ENCODE measurements at regions not wholly inside any gene's neighbourhood (a gene's known extent, or its start where the extent isn't known, plus 50 kb on each side); places are given as distances from the start of the nearest gene placed in this dataset.
"Not testable (repeated sequence)": the region's sequence is repeated elsewhere in the genome, so short reads cannot be mapped to it uniquely, and the experiment has no call there.

- H3K4me2 ChIP-seq (ENCODE audit: low read depth, low read length, poor library complexity, severe bottlenecking), result no peak overlapping the region
- no peaks in the 10 kb centered on the region for H3K4me1 ChIP-seq (ENCODE audit: low read length)
- H4K20me1 ChIP-seq (ENCODE audit: insufficient read depth, low read depth, low read length), result no peaks in the 10 kb centered on the region
- H3K9me3 ChIP-seq (ENCODE audit: low read length), result no peaks in the 10 kb centered on the region
- H3K4me3 ChIP-seq (ENCODE audit: low read length), result no peak overlapping the region
- H3K9me2 ChIP-seq (replicated peaks; ENCODE audit: insufficient read depth, low read length), result no peaks in the 10 kb centered on the region
- no peaks in the 10 kb centered on the region for H3K36me3 ChIP-seq (ENCODE audit: insufficient read depth, low read length)
- no peak for DNase-seq
- no peaks in the 10 kb centered on the region for H3K79me2 ChIP-seq (ENCODE audit: low read length)
- no peak overlapping the region for H3K9ac ChIP-seq (ENCODE audit: low read length)
- H3K27ac ChIP-seq (ENCODE audit: low read length), result no peak overlapping the region
- no peaks in the 10 kb centered on the region for H3K27me3 ChIP-seq (ENCODE audit: low read length)
- no peak overlapping the region for H2AFZ ChIP-seq (ENCODE audit: low read length)
Observed at GRCh38 chr5:108508979-108509378, 127.1 kb upstream of the FBXL17 start.

GRCh38 chr5:108507631-108508030, 125.7 kb upstream of the FBXL17 start:
- H3K9ac ChIP-seq (ENCODE audit: low read length), result no peak overlapping the region
- H3K79me2 ChIP-seq (ENCODE audit: low read length), result no peaks in the 10 kb centered on the region
- no peak overlapping the region for H3K4me2 ChIP-seq (ENCODE audit: low read depth, low read length, poor library complexity, severe bottlenecking)
- DNase-seq, result no peak
- no peaks in the 10 kb centered on the region for H3K9me2 ChIP-seq (replicated peaks; ENCODE audit: insufficient read depth, low read length)
- no peak overlapping the region for H3K27ac ChIP-seq (ENCODE audit: low read length)
- no peaks in the 10 kb centered on the region for H3K36me3 ChIP-seq (ENCODE audit: insufficient read depth, low read length)
- H3K9me3 ChIP-seq (ENCODE audit: low read length), result no peaks in the 10 kb centered on the region
- H2AFZ ChIP-seq (ENCODE audit: low read length), result no peak overlapping the region
- H4K20me1 ChIP-seq (ENCODE audit: insufficient read depth, low read depth, low read length), result no peaks in the 10 kb centered on the region
- no peak overlapping the region for H3K4me3 ChIP-seq (ENCODE audit: low read length)
- H3K4me1 ChIP-seq (ENCODE audit: low read length), result no peaks in the 10 kb centered on the region
- H3K27me3 ChIP-seq (ENCODE audit: low read length), result no peaks in the 10 kb centered on the region

- no peaks in the 10 kb centered on the region for H3K4me1 ChIP-seq (ENCODE audit: low read length)
- H3K36me3 ChIP-seq (ENCODE audit: insufficient read depth, low read length), result no peaks in the 10 kb centered on the region
- H2AFZ ChIP-seq (ENCODE audit: low read length), result no peak overlapping the region
- H4K20me1 ChIP-seq (ENCODE audit: insufficient read depth, low read depth, low read length), result no peaks in the 10 kb centered on the region
- no peaks in the 10 kb centered on the region for H3K9me2 ChIP-seq (replicated peaks; ENCODE audit: insufficient read depth, low read length)
- H3K9ac ChIP-seq (ENCODE audit: low read length), result no peak overlapping the region
- H3K9me3 ChIP-seq (ENCODE audit: low read length), result no peaks in the 10 kb centered on the region
- DNase-seq, result no peak
- H3K4me2 ChIP-seq (ENCODE audit: low read depth, low read length, poor library complexity, severe bottlenecking), result no peak overlapping the region
- no peak overlapping the region for H3K4me3 ChIP-seq (ENCODE audit: low read length)
- H3K79me2 ChIP-seq (ENCODE audit: low read length), result no peaks in the 10 kb centered on the region
- H3K27me3 ChIP-seq (ENCODE audit: low read length), result no peaks in the 10 kb centered on the region
- H3K27ac ChIP-seq (ENCODE audit: low read length), result no peak overlapping the region
Observed at GRCh38 chr5:108505608-108506007, 123.7 kb upstream of the FBXL17 start.

- Histone ChIP-seq H2AFZ (ENCODE audit: low read length) (no peak overlapping the region), H3K9ac (ENCODE audit: low read length) (no peak overlapping the region), H3K9me3 (ENCODE audit: low read length) (no peaks in the 10 kb centered on the region), H3K4me1 (ENCODE audit: low read length) (no peaks in the 10 kb centered on the region), H3K36me3 (ENCODE audit: insufficient read depth, low read length) (no peaks in the 10 kb centered on the region), H3K27me3 (ENCODE audit: low read length) (no peaks in the 10 kb centered on the region), H3K4me3 (ENCODE audit: low read length) (no peak overlapping the region), H3K4me2 (ENCODE audit: low read depth, low read length, poor library complexity, severe bottlenecking) (no peak overlapping the region), H3K27ac (ENCODE audit: low read length) (no peak overlapping the region), H3K9me2 (replicated peaks; ENCODE audit: insufficient read depth, low read length) (no peaks in the 10 kb centered on the region), H4K20me1 (ENCODE audit: insufficient read depth, low read depth, low read length) (no peaks in the 10 kb centered on the region), H3K79me2 (ENCODE audit: low read length) (no peaks in the 10 kb centered on the region)
- DNase-seq, result no peak
Observed at GRCh38 chr5:108504974-108505373, 123.1 kb upstream of the FBXL17 start.

GRCh38 chr5:108503986-108504385, 122.1 kb upstream of the FBXL17 start:
- H3K4me2 ChIP-seq (ENCODE audit: low read depth, low read length, poor library complexity, severe bottlenecking), result no peak overlapping the region
- no peak overlapping the region for H3K9ac ChIP-seq (ENCODE audit: low read length)
- no peaks in the 10 kb centered on the region for H3K9me3 ChIP-seq (ENCODE audit: low read length)
- no peak overlapping the region for H2AFZ ChIP-seq (ENCODE audit: low read length)
- no peak overlapping the region for H3K27ac ChIP-seq (ENCODE audit: low read length)
- no peak for DNase-seq
- H3K79me2 ChIP-seq (ENCODE audit: low read length), result no peaks in the 10 kb centered on the region
- no peaks in the 10 kb centered on the region for H3K4me1 ChIP-seq (ENCODE audit: low read length)
- H3K27me3 ChIP-seq (ENCODE audit: low read length), result no peaks in the 10 kb centered on the region
- H3K4me3 ChIP-seq (ENCODE audit: low read length), result no peak overlapping the region
- no peaks in the 10 kb centered on the region for H4K20me1 ChIP-seq (ENCODE audit: insufficient read depth, low read depth, low read length)
- H3K9me2 ChIP-seq (replicated peaks; ENCODE audit: insufficient read depth, low read length), result no peaks in the 10 kb centered on the region
- H3K36me3 ChIP-seq (ENCODE audit: insufficient read depth, low read length), result no peaks in the 10 kb centered on the region

- not testable (repeated sequence) for H2AFZ ChIP-seq (ENCODE audit: low read length); H3K9me3 ChIP-seq (ENCODE audit: low read length); H3K4me3 ChIP-seq (ENCODE audit: low read length); H3K9me2 ChIP-seq (replicated peaks; ENCODE audit: insufficient read depth, low read length); H4K20me1 ChIP-seq (ENCODE audit: insufficient read depth, low read depth, low read length); H3K27ac ChIP-seq (ENCODE audit: low read length); H3K27me3 ChIP-seq (ENCODE audit: low read length); DNase-seq; H3K9ac ChIP-seq (ENCODE audit: low read length); H3K4me1 ChIP-seq (ENCODE audit: low read length); H3K36me3 ChIP-seq (ENCODE audit: insufficient read depth, low read length); H3K4me2 ChIP-seq (ENCODE audit: low read depth, low read length, poor library complexity, severe bottlenecking); H3K79me2 ChIP-seq (ENCODE audit: low read length)
Observed at GRCh38 chr5:108495615-108496014, 113.7 kb upstream of the FBXL17 start.

- no peaks in the 10 kb centered on the region for H3K9me2 ChIP-seq (replicated peaks; ENCODE audit: insufficient read depth, low read length)
- DNase-seq, result no peak
- no peak overlapping the region for H2AFZ ChIP-seq (ENCODE audit: low read length)
- H3K27me3 ChIP-seq (ENCODE audit: low read length), result no peaks in the 10 kb centered on the region
- no peaks in the 10 kb centered on the region for H3K79me2 ChIP-seq (ENCODE audit: low read length)
- no peaks in the 10 kb centered on the region for H4K20me1 ChIP-seq (ENCODE audit: insufficient read depth, low read depth, low read length)
- no peaks in the 10 kb centered on the region for H3K4me1 ChIP-seq (ENCODE audit: low read length)
- H3K4me3 ChIP-seq (ENCODE audit: low read length), result no peak overlapping the region
- H3K9me3 ChIP-seq (ENCODE audit: low read length), result no peaks in the 10 kb centered on the region
- no peaks in the 10 kb centered on the region for H3K36me3 ChIP-seq (ENCODE audit: insufficient read depth, low read length)
- no peak overlapping the region for H3K27ac ChIP-seq (ENCODE audit: low read length)
- no peak overlapping the region for H3K4me2 ChIP-seq (ENCODE audit: low read depth, low read length, poor library complexity, severe bottlenecking)
- H3K9ac ChIP-seq (ENCODE audit: low read length), result no peak overlapping the region
Observed at GRCh38 chr5:108487951-108488350, 106.1 kb upstream of the FBXL17 start.

- Histone ChIP-seq H3K79me2 (ENCODE audit: low read length) (no peaks in the 10 kb centered on the region), H3K36me3 (ENCODE audit: insufficient read depth, low read length) (no peaks in the 10 kb centered on the region), H3K4me3 (ENCODE audit: low read length) (no peak overlapping the region), H2AFZ (ENCODE audit: low read length) (no peak overlapping the region), H3K27me3 (ENCODE audit: low read length) (no peaks in the 10 kb centered on the region), H3K4me1 (ENCODE audit: low read length) (no peaks in the 10 kb centered on the region), H3K9ac (ENCODE audit: low read length) (no peak overlapping the region), H3K9me2 (replicated peaks; ENCODE audit: insufficient read depth, low read length) (no peaks in the 10 kb centered on the region), H3K4me2 (ENCODE audit: low read depth, low read length, poor library complexity, severe bottlenecking) (no peak overlapping the region), H4K20me1 (ENCODE audit: insufficient read depth, low read depth, low read length) (no peaks in the 10 kb centered on the region), H3K27ac (ENCODE audit: low read length) (no peak overlapping the region), H3K9me3 (ENCODE audit: low read length) (no peaks in the 10 kb centered on the region)
- no peak for DNase-seq
Observed at GRCh38 chr5:108484035-108484434, 102.1 kb upstream of the FBXL17 start.

- Histone ChIP-seq H3K9me3 (ENCODE audit: low read length) (no peaks in the 10 kb centered on the region), H3K27me3 (ENCODE audit: low read length) (no peaks in the 10 kb centered on the region), H4K20me1 (ENCODE audit: insufficient read depth, low read depth, low read length) (no peaks in the 10 kb centered on the region), H3K27ac (ENCODE audit: low read length) (no peak overlapping the region), H3K4me3 (ENCODE audit: low read length) (no peak overlapping the region), H3K36me3 (ENCODE audit: insufficient read depth, low read length) (no peaks in the 10 kb centered on the region), H3K79me2 (ENCODE audit: low read length) (no peaks in the 10 kb centered on the region), H3K9me2 (replicated peaks; ENCODE audit: insufficient read depth, low read length) (no peaks in the 10 kb centered on the region), H2AFZ (ENCODE audit: low read length) (no peak overlapping the region), H3K4me2 (ENCODE audit: low read depth, low read length, poor library complexity, severe bottlenecking) (no peak overlapping the region), H3K9ac (ENCODE audit: low read length) (no peak overlapping the region), H3K4me1 (ENCODE audit: low read length) (no peaks in the 10 kb centered on the region)
- DNase-seq, result peak; percentile 65
Observed at GRCh38 chr5:108481355-108481931, 99.5 kb upstream of the FBXL17 start.

Data from Karpas-422 (cell line).